ENCODE measurements at regions not wholly inside any gene's neighbourhood (a gene's known extent, or its start where the extent isn't known, plus 50 kb on each side); places are given as distances from the start of the nearest gene placed in this dataset.

DNA sequence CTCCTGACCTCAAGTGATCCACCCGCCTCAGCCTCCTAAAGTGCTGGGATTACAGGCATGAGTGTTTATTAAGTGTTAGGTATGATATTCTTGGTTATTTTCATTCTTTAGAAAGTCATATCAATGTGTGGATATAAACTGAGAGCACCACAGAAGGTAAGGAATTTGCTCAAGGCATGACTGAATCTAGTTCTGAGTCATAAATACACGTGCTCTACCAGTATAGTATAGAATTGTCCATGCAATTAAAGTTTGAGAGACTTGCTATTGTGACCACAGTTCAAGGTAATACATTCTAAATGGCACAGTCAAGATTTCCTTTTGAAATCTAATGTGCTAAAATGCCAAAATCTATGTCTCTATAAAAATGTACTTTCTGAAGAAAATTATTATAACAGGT is 401.1 kb upstream of the CHRM3 start:
- TF ChIP-seq POLR2AphosphoS5 (IDR thresholded peaks at IDR 0.05; ENCODE audit: borderline replicate concordance, low read depth, low read length) (no peak), EZH2 (IDR thresholded peaks at IDR 0.05) (no peak), FOXP2 (optimal IDR thresholded peaks at IDR 0.05; ENCODE audit: control extremely low read depth, extremely low read length, insufficient read depth) (no peak)

All from SK-N-MC (cell line).